H9 (cell line): ENCODE measurements at regions not wholly inside any gene's neighbourhood (a gene's known extent, or its start where the extent isn't known, plus 50 kb on each side); places are given as distances from the start of the nearest gene placed in this dataset.

Experiments used
- DNase-seq: peaks from one replicate; pipeline ENCODE4 v3.0.0-alpha.2; 2017
- H2AFZ ChIP-seq: one replicate; pipeline ENCODE4 v1.6.1; 2013; ENCODE audit warnings: mild to moderate bottlenecking, low read length, control low read depth, moderate library complexity
- H2AK5ac ChIP-seq: 2 replicates; pipeline ENCODE4 v1.6.1; 2013; ENCODE audit warnings: low read length, control low read depth, mixed read lengths; ENCODE audit not compliant: insufficient read length
- H2BK120ac ChIP-seq: one replicate; pipeline ENCODE4 v1.6.1; 2013; ENCODE audit warnings: low read depth, mild to moderate bottlenecking, low read length, control low read depth, inconsistent platforms; ENCODE audit not compliant: poor library complexity, severe bottlenecking
- H2BK12ac ChIP-seq: 2 replicates; pipeline ENCODE4 v1.6.1; 2013; ENCODE audit warnings: low read length, control low read depth, mixed read lengths, low read depth; ENCODE audit not compliant: insufficient read length
- H2BK15ac ChIP-seq: 2 replicates; pipeline ENCODE4 v1.6.1; 2013; ENCODE audit warnings: low read depth, low read length, control low read depth
- H2BK20ac ChIP-seq: one replicate; pipeline ENCODE4 v1.6.1; 2013; ENCODE audit warnings: low read depth, mild to moderate bottlenecking, low read length, control low read depth, inconsistent platforms; ENCODE audit not compliant: poor library complexity, severe bottlenecking
- H2BK5ac ChIP-seq: 2 replicates; pipeline ENCODE4 v1.6.1; 2013; ENCODE audit warnings: low read length, control low read depth, mixed read lengths; ENCODE audit not compliant: insufficient read length
- H3K14ac ChIP-seq: 2 replicates; pipeline ENCODE4 v1.6.1; 2013; ENCODE audit warnings: low read length, control low read depth; ENCODE audit not compliant: insufficient read depth
- H3K18ac ChIP-seq: 2 replicates; pipeline ENCODE4 v1.6.1; 2013; ENCODE audit warnings: low read depth, mild to moderate bottlenecking, mixed read lengths, low read length, control low read depth; ENCODE audit not compliant: insufficient read length
- H3K23ac ChIP-seq: 2 replicates; pipeline ENCODE4 v1.6.1; 2013; ENCODE audit warnings: low read length, control low read depth, mixed read lengths, low read depth; ENCODE audit not compliant: insufficient read length
- H3K23me2 ChIP-seq: 2 replicates; pipeline ENCODE4 v1.6.1; 2013; ENCODE audit warnings: low read depth, mild to moderate bottlenecking, mixed read lengths, low read length, control low read depth; ENCODE audit not compliant: insufficient read length, poor library complexity, severe bottlenecking
- H3K27ac ChIP-seq: 2 replicates; pipeline ENCODE4 v1.5.1; 2013; ENCODE audit warnings: low read length, control low read depth, mixed read lengths, low read depth; ENCODE audit not compliant: insufficient read length
- H3K27me3 ChIP-seq: 2 replicates; pipeline ENCODE4 v1.6.1; 2013; ENCODE audit warnings: low read length, control low read depth, inconsistent platforms; ENCODE audit not compliant: insufficient read depth
- H3K4ac ChIP-seq: 2 replicates; pipeline ENCODE4 v1.6.1; 2013; ENCODE audit warnings: low read depth, mild to moderate bottlenecking, control low read depth, inconsistent platforms, low read length, moderate library complexity
- H3K4me1 ChIP-seq: 2 replicates; pipeline ENCODE4 v1.6.1; 2013; ENCODE audit warnings: low read length, control low read depth, inconsistent platforms; ENCODE audit not compliant: insufficient read depth
- H3K4me2 ChIP-seq: 2 replicates; pipeline ENCODE4 v1.6.1; 2013; ENCODE audit warnings: low read length, control low read depth, mixed read lengths; ENCODE audit not compliant: insufficient read length, insufficient read depth
- H3K56ac ChIP-seq: 2 replicates; pipeline ENCODE4 v1.6.1; 2013; ENCODE audit warnings: low read depth, mild to moderate bottlenecking, mixed read lengths, low read length, control low read depth; ENCODE audit not compliant: insufficient read length
- H3K79me1 ChIP-seq: 2 replicates; pipeline ENCODE4 v1.6.1; 2013; ENCODE audit warnings: low read depth, mild to moderate bottlenecking, moderate library complexity, low read length, control low read depth, inconsistent platforms; ENCODE audit not compliant: insufficient read depth, poor library complexity, severe bottlenecking
- H3K79me2 ChIP-seq: 2 replicates; pipeline ENCODE4 v1.6.1; 2013; ENCODE audit warnings: low read length, control low read depth, inconsistent platforms; ENCODE audit not compliant: insufficient read depth
- H3K9ac ChIP-seq: 2 replicates; pipeline ENCODE4 v1.6.1; 2013; ENCODE audit warnings: low read length, control low read depth, mixed read lengths; ENCODE audit not compliant: insufficient read length; ENCODE audit errors: extremely low read depth
- H3K9me3 ChIP-seq: one replicate; pipeline ENCODE4 v1.6.1; 2013; ENCODE audit warnings: low read depth, low read length, inconsistent platforms; ENCODE audit not compliant: control insufficient read depth
- H3T11ph ChIP-seq: one replicate; pipeline ENCODE4 v1.6.1; 2013; ENCODE audit warnings: mild to moderate bottlenecking, low read length, control low read depth, inconsistent platforms
- H4K20me1 ChIP-seq: one replicate; pipeline ENCODE4 v1.6.1; 2013; ENCODE audit not compliant: control insufficient read depth, insufficient read length, insufficient read depth
- H4K5ac ChIP-seq: 2 replicates; pipeline ENCODE4 v1.6.1; 2013; ENCODE audit warnings: low read depth, mild to moderate bottlenecking, mixed read lengths, low read length, control low read depth; ENCODE audit not compliant: insufficient read length
- H4K8ac ChIP-seq: replicated peaks from 2 replicates; pipeline ENCODE4 v1.6.1; 2013; ENCODE audit warnings: low read length, control low read depth, mixed read lengths, low read depth; ENCODE audit not compliant: insufficient read length
- H4K91ac ChIP-seq: 2 replicates; pipeline ENCODE4 v1.6.1; 2013; ENCODE audit warnings: low read depth, mild to moderate bottlenecking, moderate library complexity, mixed read lengths, low read length, control low read depth; ENCODE audit not compliant: insufficient read length
- H3K27ac Mint-ChIP-seq, 3 experiments: 2 replicates in 2 of 3; 3 replicates in 1 of 3; pipeline ENCODE4 v1.8.0; 2020 to 2021; ENCODE audit warnings: mixed read lengths in 3 of 3, mild to moderate bottlenecking in 1 of 3, moderate library complexity in 1 of 3
- H3K27me3 Mint-ChIP-seq: 2 replicates; pipeline ENCODE4 v1.8.0; 2021; ENCODE audit warnings: low read depth, mild to moderate bottlenecking, moderate library complexity, mixed read lengths
- H3K36me3 Mint-ChIP-seq, 3 experiments: 2 replicates in 2 of 3; 3 replicates in 1 of 3; pipeline ENCODE4 v1.8.0; 2020 to 2021; ENCODE audit warnings: low read depth in 3 of 3, mixed read lengths in 3 of 3; ENCODE audit not compliant: insufficient read depth in 1 of 3
- H3K4me1 Mint-ChIP-seq, 2 experiments: 2 replicates each; pipeline ENCODE4 v1.8.0; 2020; ENCODE audit warnings: mixed read lengths in 2 of 2
- H3K4me3 Mint-ChIP-seq, 2 experiments: 2 replicates in 1 of 2; 3 replicates in 1 of 2; pipeline ENCODE4 v1.8.0; 2020 to 2021; ENCODE audit warnings: mild to moderate bottlenecking in 2 of 2, mixed read lengths in 2 of 2, moderate library complexity in 1 of 2
- H3K9me3 Mint-ChIP-seq, 2 experiments: 2 replicates in 1 of 2; 3 replicates in 1 of 2; pipeline ENCODE4 v1.8.0; 2020; ENCODE audit warnings: mild to moderate bottlenecking in 2 of 2, mixed read lengths in 2 of 2, moderate library complexity in 1 of 2
- WGBS: extraction: QIAGEN DNeasy Blood & Tissue Kit; methylation state at CpG from one replicate; pipeline ENCODE4 v1.1.7; 2013; ENCODE audit warnings: missing lambda C conversion rate, low lambda C conversion rate, mixed read lengths; ENCODE audit not compliant: insufficient read length; ENCODE audit errors: extremely low coverage; 5-methylcytosine and 5-hydroxymethylcytosine counted together
- TF ChIP-seq, protein P1 (sequence below): fragments of 200-600 bp; sonication (generic); conservative IDR thresholded peaks from 3 replicates; pipeline ENCODE4 v1.8.0; 2021; ENCODE audit warnings: antibody characterized with exemption, mild to moderate bottlenecking

DNA sequence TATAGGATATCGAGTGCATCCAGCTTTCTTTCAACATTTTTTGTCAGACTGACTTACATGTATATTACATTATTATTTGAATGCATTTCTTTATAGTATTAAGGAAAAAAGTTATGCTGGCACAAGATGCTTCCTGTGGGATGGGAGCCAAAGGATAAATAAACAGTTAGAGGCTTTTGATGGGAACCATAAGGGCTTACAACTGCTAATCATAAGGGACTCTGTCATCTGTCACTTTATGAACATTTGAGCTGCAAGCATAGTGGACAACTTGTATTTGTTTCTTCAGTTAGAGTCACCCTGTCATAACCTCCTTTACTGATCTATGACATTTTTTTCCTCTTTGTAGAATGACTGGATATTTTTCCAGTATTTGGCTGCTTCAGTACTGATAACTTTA lies 132.4 kb upstream of the CHORDC1 start:
- H3K23me2 ChIP-seq, result no peaks in the 10 kb centered on the region
- H3T11ph ChIP-seq, result no peak overlapping the region
- H3K36me3 Mint-ChIP-seq, result 0 out of 7 replicates have a peak, but pooled peaks cover 0 to 3% (median 0%) of the 10 kb centered on the region in 3 experiments
- H3K4me2 ChIP-seq, result no peak overlapping the region
- no peak overlapping the region for H2BK5ac ChIP-seq
- H3K56ac ChIP-seq, result no peak overlapping the region
- no peak overlapping the region for H4K5ac ChIP-seq
- H3K9ac ChIP-seq, result no peak overlapping the region
- H2BK15ac ChIP-seq, result no peak overlapping the region
- no peak overlapping the region for H3K4ac ChIP-seq
- H4K20me1 ChIP-seq, result no peaks in the 10 kb centered on the region
- no peak overlapping the region for H3K14ac ChIP-seq
- H3K79me2 ChIP-seq, result no peaks in the 10 kb centered on the region
- H3K27me3 ChIP-seq, result no peaks in the 10 kb centered on the region
- no peaks in the 10 kb centered on the region for H3K27me3 Mint-ChIP-seq
- no peak overlapping the region for H2BK20ac ChIP-seq
- H2BK12ac ChIP-seq, result no peak overlapping the region
- TF ChIP-seq, protein P1, sequence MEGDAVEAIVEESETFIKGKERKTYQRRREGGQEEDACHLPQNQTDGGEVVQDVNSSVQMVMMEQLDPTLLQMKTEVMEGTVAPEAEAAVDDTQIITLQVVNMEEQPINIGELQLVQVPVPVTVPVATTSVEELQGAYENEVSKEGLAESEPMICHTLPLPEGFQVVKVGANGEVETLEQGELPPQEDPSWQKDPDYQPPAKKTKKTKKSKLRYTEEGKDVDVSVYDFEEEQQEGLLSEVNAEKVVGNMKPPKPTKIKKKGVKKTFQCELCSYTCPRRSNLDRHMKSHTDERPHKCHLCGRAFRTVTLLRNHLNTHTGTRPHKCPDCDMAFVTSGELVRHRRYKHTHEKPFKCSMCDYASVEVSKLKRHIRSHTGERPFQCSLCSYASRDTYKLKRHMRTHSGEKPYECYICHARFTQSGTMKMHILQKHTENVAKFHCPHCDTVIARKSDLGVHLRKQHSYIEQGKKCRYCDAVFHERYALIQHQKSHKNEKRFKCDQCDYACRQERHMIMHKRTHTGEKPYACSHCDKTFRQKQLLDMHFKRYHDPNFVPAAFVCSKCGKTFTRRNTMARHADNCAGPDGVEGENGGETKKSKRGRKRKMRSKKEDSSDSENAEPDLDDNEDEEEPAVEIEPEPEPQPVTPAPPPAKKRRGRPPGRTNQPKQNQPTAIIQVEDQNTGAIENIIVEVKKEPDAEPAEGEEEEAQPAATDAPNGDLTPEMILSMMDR, result no peak
- no peak overlapping the region for H3K18ac ChIP-seq
- peaks cover 0 to 2% of the 10 kb centered on the region in 2 experiments; a peak in 1 of 4 replicates for H3K4me1 Mint-ChIP-seq
- no peak overlapping the region for H3K27ac ChIP-seq
- no peaks in the 10 kb centered on the region for H3K4me1 ChIP-seq
- no peak for DNase-seq
- H4K91ac ChIP-seq, result no peak overlapping the region
- H3K4me3 Mint-ChIP-seq, result no peak overlapping the region
- H3K9me3 Mint-ChIP-seq, result no peaks in the 10 kb centered on the region; a peak in 1 of 5 replicates
- H4K8ac ChIP-seq, result no peak overlapping the region
- no peaks in the 10 kb centered on the region for H3K79me1 ChIP-seq
- H3K27ac Mint-ChIP-seq, result 0 out of 7 replicates have a peak overlapping the region, but pooled peaks of 1 of the 3 experiments have one; percentile 9
- WGBS, result no CpG with 5 or more reads among the region's 1 CpG
- H2AFZ ChIP-seq, result no peak overlapping the region
- no peak overlapping the region for H2BK120ac ChIP-seq
- no peak overlapping the region for H2AK5ac ChIP-seq
- H3K9me3 ChIP-seq, result no peaks in the 10 kb centered on the region
- no peak overlapping the region for H3K23ac ChIP-seq
